Endothelial cell (in vitro differentiated cells): ENCODE measurements at regions not wholly inside any gene's neighbourhood (a gene's known extent, or its start where the extent isn't known, plus 50 kb on each side); places are given as distances from the start of the nearest gene placed in this dataset.
"Not testable (repeated sequence)": the region's sequence is repeated elsewhere in the genome, so short reads cannot be mapped to it uniquely, and the experiment has no call there.

Experiments used
- DNase-seq: peaks from one replicate; pipeline ENCODE4 v3.0.0; 2021; ENCODE audit warnings: low spot score
- H3K27ac Mint-ChIP-seq: one replicate; pipeline ENCODE4 v1.8.0; 2021; ENCODE audit warnings: mixed read lengths, inconsistent platforms; ENCODE audit not compliant: unreplicated experiment
- H3K27me3 Mint-ChIP-seq: one replicate; pipeline ENCODE4 v1.8.0; 2021; ENCODE audit warnings: mild to moderate bottlenecking, moderate library complexity, mixed read lengths, inconsistent platforms; ENCODE audit not compliant: unreplicated experiment
- H3K36me3 Mint-ChIP-seq: one replicate; pipeline ENCODE4 v1.8.0; 2021; ENCODE audit warnings: mild to moderate bottlenecking, low read depth, mixed read lengths, inconsistent platforms; ENCODE audit not compliant: unreplicated experiment
- H3K4me1 Mint-ChIP-seq: one replicate; pipeline ENCODE4 v1.8.0; 2021; ENCODE audit warnings: mild to moderate bottlenecking, mixed read lengths, inconsistent platforms; ENCODE audit not compliant: unreplicated experiment
- H3K4me3 Mint-ChIP-seq: one replicate; pipeline ENCODE4 v1.8.0; 2021; ENCODE audit warnings: mild to moderate bottlenecking, mixed read lengths, inconsistent platforms; ENCODE audit not compliant: unreplicated experiment
- H3K9me3 Mint-ChIP-seq: one replicate; pipeline ENCODE4 v1.8.0; 2021; ENCODE audit warnings: mixed read lengths, inconsistent platforms; ENCODE audit not compliant: unreplicated experiment
- TF ChIP-seq, protein P1 (sequence below): fragments of 200-600 bp; sonication (generic); IDR thresholded peaks from one replicate; pipeline ENCODE4 v1.5.0; 2021; ENCODE audit warnings: antibody characterized with exemption; ENCODE audit not compliant: unreplicated experiment

DNA sequence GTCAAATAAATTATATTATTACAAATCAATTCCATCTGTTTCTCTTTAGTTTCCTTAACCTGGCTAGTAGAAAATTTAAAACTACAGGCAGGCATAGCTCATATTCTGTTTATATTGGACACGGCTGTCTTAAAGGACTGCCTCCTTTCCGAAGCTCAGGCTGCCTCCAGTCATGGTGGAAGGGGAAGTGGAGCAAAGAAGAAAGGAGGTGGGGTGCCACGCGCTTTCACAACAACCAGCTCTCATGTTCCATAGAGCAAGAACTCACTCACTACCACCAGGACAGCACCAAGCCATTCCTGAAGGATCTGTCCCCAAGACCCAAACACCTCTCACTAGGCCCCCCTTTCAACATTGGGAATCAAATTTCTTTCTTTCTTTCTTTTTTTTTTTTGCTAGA lies 149.3 kb upstream of the KCNJ18 start:
- peaks cover 5% of the 10 kb centered on the region for H3K36me3 Mint-ChIP-seq
- H3K4me3 Mint-ChIP-seq: no peak overlapping the region
- H3K27me3 Mint-ChIP-seq: peaks cover 2% of the 10 kb centered on the region
- no peak overlapping the region for H3K27ac Mint-ChIP-seq
- DNase-seq: no peak
- TF ChIP-seq, protein P1, sequence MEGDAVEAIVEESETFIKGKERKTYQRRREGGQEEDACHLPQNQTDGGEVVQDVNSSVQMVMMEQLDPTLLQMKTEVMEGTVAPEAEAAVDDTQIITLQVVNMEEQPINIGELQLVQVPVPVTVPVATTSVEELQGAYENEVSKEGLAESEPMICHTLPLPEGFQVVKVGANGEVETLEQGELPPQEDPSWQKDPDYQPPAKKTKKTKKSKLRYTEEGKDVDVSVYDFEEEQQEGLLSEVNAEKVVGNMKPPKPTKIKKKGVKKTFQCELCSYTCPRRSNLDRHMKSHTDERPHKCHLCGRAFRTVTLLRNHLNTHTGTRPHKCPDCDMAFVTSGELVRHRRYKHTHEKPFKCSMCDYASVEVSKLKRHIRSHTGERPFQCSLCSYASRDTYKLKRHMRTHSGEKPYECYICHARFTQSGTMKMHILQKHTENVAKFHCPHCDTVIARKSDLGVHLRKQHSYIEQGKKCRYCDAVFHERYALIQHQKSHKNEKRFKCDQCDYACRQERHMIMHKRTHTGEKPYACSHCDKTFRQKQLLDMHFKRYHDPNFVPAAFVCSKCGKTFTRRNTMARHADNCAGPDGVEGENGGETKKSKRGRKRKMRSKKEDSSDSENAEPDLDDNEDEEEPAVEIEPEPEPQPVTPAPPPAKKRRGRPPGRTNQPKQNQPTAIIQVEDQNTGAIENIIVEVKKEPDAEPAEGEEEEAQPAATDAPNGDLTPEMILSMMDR: no peak
- no peaks in the 10 kb centered on the region for H3K9me3 Mint-ChIP-seq
- no peaks in the 10 kb centered on the region for H3K4me1 Mint-ChIP-seq

DNA sequence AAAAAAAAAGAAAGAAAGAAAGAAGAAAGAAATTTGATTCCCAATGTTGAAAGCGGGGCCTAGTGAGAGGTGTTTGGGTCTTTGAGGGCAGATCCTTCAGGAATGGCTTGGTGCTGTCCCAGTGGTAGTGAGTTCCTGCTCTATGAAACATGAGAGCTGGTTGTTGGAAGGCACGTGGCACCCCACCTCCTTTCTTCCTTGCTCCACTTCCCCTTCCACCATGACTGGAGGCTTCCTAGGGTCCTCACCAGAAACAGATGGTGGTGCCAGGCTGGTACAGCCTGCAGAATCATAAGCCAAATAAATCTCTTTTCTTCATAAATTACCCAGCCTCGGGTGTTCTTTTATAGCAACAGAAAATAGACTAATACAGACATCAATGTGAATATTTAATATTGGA lies 147.3 kb upstream of the KCNJ18 start:
- TF ChIP-seq, protein P1: no peak
- Mint-ChIP-seq H3K4me3 (no peak overlapping the region), H3K36me3 (peaks cover 5% of the 10 kb centered on the region), H3K9me3 (no peaks in the 10 kb centered on the region), H3K27me3 (peaks cover 3% of the 10 kb centered on the region), H3K27ac (no peak overlapping the region), H3K4me1 (peaks cover 8% of the 10 kb centered on the region)
- DNase-seq: no peak

DNA sequence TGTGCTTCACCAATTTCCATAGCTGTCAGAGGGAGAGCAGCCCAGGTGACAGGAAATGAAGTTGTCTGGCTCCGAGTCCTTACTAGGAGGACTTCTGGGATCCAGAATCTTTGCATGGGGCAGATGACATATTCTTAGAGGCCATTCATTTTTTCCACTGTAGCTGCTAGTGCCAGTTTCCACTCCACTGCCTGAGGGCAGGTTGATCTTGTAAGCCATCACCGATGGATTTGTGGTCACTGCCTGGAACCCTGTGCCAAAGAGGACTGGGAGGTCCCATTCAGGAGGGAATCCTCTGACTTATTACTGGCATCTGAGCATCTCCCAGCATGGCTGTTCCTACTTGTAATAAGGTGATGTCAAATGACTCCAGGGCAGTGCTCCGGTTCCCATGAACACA lies 144.1 kb upstream of the KCNJ18 start:
- TF ChIP-seq, protein P1: no peak
- Mint-ChIP-seq H3K4me3 (no peak overlapping the region), H3K9me3 (no peaks in the 10 kb centered on the region), H3K4me1 (peaks cover 9% of the 10 kb centered on the region), H3K27me3 (peaks cover 4% of the 10 kb centered on the region), H3K36me3 (no peaks in the 10 kb centered on the region), H3K27ac (no peak overlapping the region)
- no peak for DNase-seq

DNA sequence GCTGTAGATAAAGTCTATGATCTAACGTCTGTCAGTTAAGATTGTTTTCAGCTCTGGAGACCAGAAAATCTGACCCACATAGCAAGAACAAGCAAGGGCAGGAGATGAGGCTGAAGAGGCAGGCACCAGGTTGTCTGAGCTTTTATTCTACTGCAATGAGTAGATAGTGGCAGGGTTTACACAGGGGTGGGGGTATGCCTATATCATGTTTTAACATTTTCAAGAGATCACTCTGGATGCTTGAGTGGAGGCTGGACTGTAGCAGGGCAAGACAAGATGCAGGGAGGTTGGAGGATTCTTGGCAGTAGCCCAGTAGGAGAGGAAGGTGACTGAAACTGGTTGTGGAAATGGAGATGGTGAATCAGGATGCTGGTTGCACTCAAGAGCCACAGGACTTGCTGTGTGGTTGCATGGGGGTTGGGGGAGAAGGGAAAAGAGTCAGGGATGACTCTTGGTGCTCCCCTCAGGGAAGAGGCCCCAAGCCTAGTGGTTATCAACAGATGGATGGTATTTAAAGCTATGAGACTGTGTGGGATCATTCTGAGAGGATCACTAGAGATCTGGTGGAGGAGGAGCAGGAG lies 143.1 kb upstream of the KCNJ18 start:
- H3K36me3 Mint-ChIP-seq: no peaks in the 10 kb centered on the region
- TF ChIP-seq, protein P1: no peak
- peaks cover 9% of the 10 kb centered on the region for H3K4me1 Mint-ChIP-seq
- H3K27ac Mint-ChIP-seq: no peak overlapping the region
- no peaks in the 10 kb centered on the region for H3K9me3 Mint-ChIP-seq
- H3K4me3 Mint-ChIP-seq: no peak overlapping the region
- H3K27me3 Mint-ChIP-seq: peaks cover 4% of the 10 kb centered on the region
- no peak for DNase-seq

DNA sequence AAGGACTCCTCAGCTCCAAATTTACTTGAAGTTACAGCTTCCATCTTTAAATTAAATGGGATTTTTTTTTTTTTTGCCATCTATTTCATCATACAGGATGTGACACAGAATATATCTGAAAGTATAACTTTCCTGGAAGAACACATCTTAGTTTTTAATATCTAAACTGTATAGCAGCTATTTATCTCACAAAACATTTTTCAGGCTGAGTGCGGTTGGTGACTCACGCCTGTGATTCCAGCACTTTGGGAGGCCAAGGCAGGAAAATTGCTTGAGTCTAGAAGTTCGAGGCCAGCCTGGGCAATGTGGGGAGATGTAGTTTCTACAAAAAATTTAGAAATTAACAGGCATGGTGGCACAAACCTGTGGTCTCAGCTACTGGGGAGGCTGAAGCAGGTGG lies 142.3 kb upstream of the KCNJ18 start:
- H3K36me3 Mint-ChIP-seq, H3K27me3 Mint-ChIP-seq, DNase-seq, H3K27ac Mint-ChIP-seq, H3K9me3 Mint-ChIP-seq, H3K4me1 Mint-ChIP-seq, H3K4me3 Mint-ChIP-seq: not testable (repeated sequence)
